Tibial nerve (tissue), 3 donors: ENCODE measurements at regions not wholly inside any gene's neighbourhood (a gene's known extent, or its start where the extent isn't known, plus 50 kb on each side); places are given as distances from the start of the nearest gene placed in this dataset.

Source experiments
- CTCF ChIP-seq, 5 experiments: fragments of 200-600 bp in 3 of 5; fragments of 450-650 bp in 2 of 5; sonication (generic) in 3 of 5; IDR thresholded peaks; one replicate each; pipeline ENCODE4 v1.5.1; 2016 to 2019; ENCODE audit warnings: antibody characterized with exemption in 5 of 5, mild to moderate bottlenecking in 3 of 5, moderate library complexity in 2 of 5
- POLR2A ChIP-seq, 2 donors: fragments of 450-650 bp; IDR thresholded peaks; one replicate each; pipeline ENCODE4 v1.6.1; 2017; ENCODE audit warnings: antibody characterized with exemption in 2 of 2, mild to moderate bottlenecking in 2 of 2, moderate library complexity in 2 of 2

DNA sequence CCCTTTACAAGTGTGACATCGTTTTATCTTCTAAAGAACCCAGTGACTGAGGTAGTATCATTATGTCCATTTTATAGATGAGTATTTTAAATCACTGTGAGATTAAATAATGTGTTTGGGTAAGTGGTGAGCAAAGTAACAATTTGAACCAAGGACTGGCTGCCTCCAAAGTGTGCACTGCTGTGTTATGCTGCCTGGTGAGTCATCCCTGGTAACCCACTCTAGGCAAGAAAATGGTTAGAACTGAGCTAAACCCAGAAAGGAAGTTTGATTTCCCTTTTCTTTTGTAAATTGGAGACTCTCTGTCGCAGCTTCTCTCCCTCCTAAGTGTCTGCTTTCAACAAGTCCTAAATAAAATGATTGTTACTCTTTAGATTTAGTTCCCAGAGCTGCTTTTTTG, 342.8 kb upstream of the KAZN start:
- TF ChIP-seq POLR2A (IDR thresholded peaks at IDR 0.05) = no peak
- no peak for TF ChIP-seq CTCF (IDR thresholded peaks at IDR 0.05)
